Astrocyte (in vitro differentiated cells and primary cell): ENCODE measurements at regions not wholly inside any gene's neighbourhood (a gene's known extent, or its start where the extent isn't known, plus 50 kb on each side); places are given as distances from the start of the nearest gene placed in this dataset.

Experiments
- DNase-seq: peaks from one replicate; pipeline ENCODE4 v3.0.0-alpha.2; 2010; ENCODE audit warnings: low read depth
- FAIRE-seq: peaks from 2 replicates; lab custom pipeline; 2011; peaks lifted over from hg19 to GRCh38; lab: Jason Lieb, UNC
- H2AFZ ChIP-seq: 2 replicates; pipeline ENCODE4 v1.6.0; 2012; ENCODE audit warnings: low read depth, low read length, inconsistent platforms
- H3K27ac ChIP-seq: 2 replicates; pipeline ENCODE4 v1.5.1; 2011; ENCODE audit warnings: low read depth, low read length, inconsistent platforms
- H3K27me3 ChIP-seq: 2 replicates; pipeline ENCODE4 v1.6.0; 2011; ENCODE audit warnings: low read length, inconsistent platforms; ENCODE audit not compliant: insufficient read depth
- H3K36me3 ChIP-seq: 2 replicates; pipeline ENCODE4 v1.5.1; 2011; ENCODE audit warnings: low read length, inconsistent platforms; ENCODE audit not compliant: insufficient read depth
- H3K4me1 ChIP-seq: 2 replicates; pipeline ENCODE4 v1.5.1; 2011; ENCODE audit warnings: low read length, inconsistent platforms; ENCODE audit not compliant: insufficient read depth
- H3K4me2 ChIP-seq: 2 replicates; pipeline ENCODE4 v1.6.0; 2012; ENCODE audit warnings: low read length, inconsistent platforms
- H3K4me3 ChIP-seq: 2 replicates; pipeline ENCODE4 v1.5.1; 2011; ENCODE audit warnings: low read depth, mild to moderate bottlenecking, low read length, inconsistent platforms; ENCODE audit not compliant: insufficient read depth
- H3K79me2 ChIP-seq: 2 replicates; pipeline ENCODE4 v1.6.0; 2012; ENCODE audit warnings: mild to moderate bottlenecking, low read length, inconsistent platforms; ENCODE audit not compliant: insufficient read depth
- H3K9ac ChIP-seq: 2 replicates; pipeline ENCODE4 v1.6.0; 2012; ENCODE audit warnings: mild to moderate bottlenecking, low read length, inconsistent platforms
- H3K9me3 ChIP-seq: 2 replicates; pipeline ENCODE4 v1.5.1; 2012; ENCODE audit warnings: low read depth, mild to moderate bottlenecking, low read length, inconsistent platforms; ENCODE audit not compliant: insufficient read depth
- H4K20me1 ChIP-seq: 2 replicates; pipeline ENCODE4 v1.6.0; 2012; ENCODE audit warnings: low read length, inconsistent platforms; ENCODE audit not compliant: insufficient read depth
- H3K27ac Mint-ChIP-seq: one replicate; pipeline ENCODE4 v1.8.0; 2021; ENCODE audit warnings: mild to moderate bottlenecking, mixed read lengths; ENCODE audit not compliant: unreplicated experiment
- H3K27me3 Mint-ChIP-seq: one replicate; pipeline ENCODE4 v1.8.0; 2021; ENCODE audit warnings: low read depth, mixed read lengths; ENCODE audit not compliant: unreplicated experiment
- H3K36me3 Mint-ChIP-seq: one replicate; pipeline ENCODE4 v1.8.0; 2021; ENCODE audit warnings: low read depth, mixed read lengths; ENCODE audit not compliant: unreplicated experiment
- H3K4me1 Mint-ChIP-seq: one replicate; pipeline ENCODE4 v1.8.0; 2021; ENCODE audit warnings: low read depth, mixed read lengths; ENCODE audit not compliant: unreplicated experiment
- H3K4me3 Mint-ChIP-seq: one replicate; pipeline ENCODE4 v1.8.0; 2021; ENCODE audit warnings: mild to moderate bottlenecking, moderate library complexity, mixed read lengths; ENCODE audit not compliant: unreplicated experiment
- H3K9me3 Mint-ChIP-seq: one replicate; pipeline ENCODE4 v1.8.0; 2021; ENCODE audit warnings: mild to moderate bottlenecking, mixed read lengths; ENCODE audit not compliant: unreplicated experiment
- CTCF ChIP-seq: IDR thresholded peaks from 2 replicates; pipeline ENCODE4 v1.5.1; 2011; ENCODE audit warnings: low read depth, mild to moderate bottlenecking, inconsistent platforms, low read length, moderate library complexity; ENCODE audit not compliant: insufficient read depth
- EZH2 ChIP-seq: IDR thresholded peaks from 2 replicates; pipeline ENCODE4 v1.6.1; 2012; ENCODE audit warnings: mild to moderate bottlenecking, low read length, inconsistent platforms; ENCODE audit not compliant: insufficient read depth

GRCh38 chr16:60059141-60059540, 1325.0 kb upstream of the GOT2 start:
- H3K4me1 ChIP-seq = no peaks in the 10 kb centered on the region
- H3K9me3 Mint-ChIP-seq = no peaks in the 10 kb centered on the region
- FAIRE-seq (no peak), DNase-seq (no peak)
- no peaks in the 10 kb centered on the region for H3K27me3 Mint-ChIP-seq
- H3K4me2 ChIP-seq = no peak overlapping the region
- no peak overlapping the region for H2AFZ ChIP-seq
- no peak overlapping the region for H3K27ac ChIP-seq
- H3K27ac Mint-ChIP-seq = no peak overlapping the region
- no peak overlapping the region for H3K9ac ChIP-seq
- no peaks in the 10 kb centered on the region for H3K79me2 ChIP-seq
- no peaks in the 10 kb centered on the region for H3K4me1 Mint-ChIP-seq
- no peaks in the 10 kb centered on the region for H3K9me3 ChIP-seq
- TF ChIP-seq EZH2 (no peak), CTCF (no peak)
- H3K36me3 ChIP-seq = no peaks in the 10 kb centered on the region
- no peak overlapping the region for H3K4me3 Mint-ChIP-seq
- no peaks in the 10 kb centered on the region for H3K27me3 ChIP-seq
- H3K4me3 ChIP-seq = no peak overlapping the region
- no peaks in the 10 kb centered on the region for H4K20me1 ChIP-seq
- no peaks in the 10 kb centered on the region for H3K36me3 Mint-ChIP-seq

DNA sequence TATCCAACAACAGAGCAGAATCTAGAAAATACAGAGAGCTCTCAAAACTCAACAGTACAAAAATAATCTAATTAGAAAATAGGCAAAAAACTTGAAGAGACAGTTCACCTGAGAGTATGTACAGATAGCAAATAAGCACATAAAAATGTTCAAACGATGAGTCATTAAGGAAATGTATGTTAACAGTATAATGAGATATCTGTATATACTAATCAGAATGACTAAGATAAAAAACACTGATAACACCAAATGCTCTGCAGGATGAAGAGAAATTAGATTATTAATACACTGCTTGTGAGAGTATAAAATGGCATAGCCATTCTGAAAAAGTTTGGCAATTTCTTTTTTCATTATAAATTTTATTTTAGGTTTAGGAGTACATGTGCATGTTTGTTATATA, 1307.6 kb upstream of the GOT2 start:
- no peaks in the 10 kb centered on the region for H3K36me3 ChIP-seq
- H3K27ac ChIP-seq = no peak overlapping the region
- no peaks in the 10 kb centered on the region for H3K27me3 ChIP-seq
- TF ChIP-seq CTCF (no peak), EZH2 (no peak)
- H3K4me3 Mint-ChIP-seq = no peak overlapping the region
- H3K9me3 Mint-ChIP-seq = no peaks in the 10 kb centered on the region
- no peaks in the 10 kb centered on the region for H3K4me1 ChIP-seq
- no peak overlapping the region for H2AFZ ChIP-seq
- H3K27me3 Mint-ChIP-seq = no peaks in the 10 kb centered on the region
- H3K9ac ChIP-seq = no peak overlapping the region
- H3K4me1 Mint-ChIP-seq = no peaks in the 10 kb centered on the region
- FAIRE-seq (no peak), DNase-seq (no peak)
- H3K27ac Mint-ChIP-seq = no peak overlapping the region
- no peaks in the 10 kb centered on the region for H4K20me1 ChIP-seq
- H3K79me2 ChIP-seq = no peaks in the 10 kb centered on the region
- no peak overlapping the region for H3K4me2 ChIP-seq
- no peak overlapping the region for H3K4me3 ChIP-seq
- no peaks in the 10 kb centered on the region for H3K9me3 ChIP-seq
- H3K36me3 Mint-ChIP-seq = no peaks in the 10 kb centered on the region

DNA sequence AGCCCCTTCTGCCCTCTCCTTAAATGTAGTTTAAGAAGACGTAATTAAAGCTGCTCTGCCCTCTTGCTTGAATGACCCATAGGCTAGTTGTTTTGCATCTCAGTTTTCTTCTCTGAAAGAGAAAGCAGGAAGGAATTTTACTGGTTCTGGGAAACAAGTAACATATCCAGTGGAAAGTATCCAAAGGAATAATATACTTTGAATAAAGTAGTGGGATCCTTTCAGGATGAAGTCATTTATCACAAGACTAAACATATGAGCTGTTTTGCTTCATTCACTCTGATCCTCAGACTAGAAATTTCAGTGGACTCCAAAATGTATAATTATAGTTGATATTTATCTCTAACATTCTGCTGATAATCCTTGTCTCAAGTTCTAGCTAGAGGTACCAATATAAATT, 1297.6 kb upstream of the GOT2 start:
- Histone ChIP-seq H3K9ac (no peak overlapping the region), H3K4me1 (no peaks in the 10 kb centered on the region), H3K36me3 (no peaks in the 10 kb centered on the region), H3K4me2 (no peak overlapping the region), H3K9me3 (no peaks in the 10 kb centered on the region), H4K20me1 (no peaks in the 10 kb centered on the region), H3K4me3 (no peak overlapping the region), H2AFZ (no peak overlapping the region), H3K27ac (peak overlapping the region; percentile 10), H3K79me2 (no peaks in the 10 kb centered on the region), H3K27me3 (no peaks in the 10 kb centered on the region)
- Mint-ChIP-seq H3K27me3 (no peaks in the 10 kb centered on the region), H3K4me1 (peaks cover 5% of the 10 kb centered on the region), H3K9me3 (no peaks in the 10 kb centered on the region), H3K4me3 (no peak overlapping the region), H3K27ac (no peak overlapping the region), H3K36me3 (no peaks in the 10 kb centered on the region)
- DNase-seq (peak; percentile 55), FAIRE-seq (no peak)
- TF ChIP-seq EZH2 = no peak
- no peak for TF ChIP-seq CTCF
